SK-N-MC (cell line): ENCODE measurements at regions not wholly inside any gene's neighbourhood (a gene's known extent, or its start where the extent isn't known, plus 50 kb on each side); places are given as distances from the start of the nearest gene placed in this dataset.

Experiments used
- EZH2 ChIP-seq: fragments of 200-600 bp; sonication (generic); IDR thresholded peaks from one replicate; pipeline ENCODE4 v1.6.1; 2017; ENCODE audit warnings: antibody characterized with exemption
- POLR2AphosphoS5 ChIP-seq: IDR thresholded peaks from 2 replicates; pipeline ENCODE4 v1.6.1; 2012; ENCODE audit warnings: mild to moderate bottlenecking, low read depth, low read length, borderline replicate concordance

DNA sequence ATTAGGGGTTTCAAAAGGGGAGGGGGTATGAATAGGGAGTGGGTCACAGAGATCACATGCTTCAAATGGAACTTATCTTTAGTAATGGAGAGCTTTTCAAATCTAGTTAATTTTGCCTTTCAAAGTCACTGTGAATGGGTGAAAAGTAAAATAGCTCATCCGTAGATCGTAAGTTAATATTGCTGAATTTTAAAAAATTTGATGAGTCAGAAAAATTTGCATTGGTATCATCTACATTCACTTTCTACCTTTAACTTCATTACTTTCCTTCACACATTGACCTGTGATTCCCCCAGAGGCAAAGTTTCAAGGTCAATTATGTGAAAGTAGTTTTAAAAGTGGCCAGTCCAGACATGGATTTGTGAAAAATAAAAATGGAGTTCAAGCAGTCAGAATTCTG is 139.0 kb upstream of the SLC35B3 start:
- TF ChIP-seq EZH2: no peak
- TF ChIP-seq POLR2AphosphoS5: no peak
